Osteocyte (in vitro differentiated cells): ENCODE measurements at regions not wholly inside any gene's neighbourhood (a gene's known extent, or its start where the extent isn't known, plus 50 kb on each side); places are given as distances from the start of the nearest gene placed in this dataset.
"Not testable (repeated sequence)": the region's sequence is repeated elsewhere in the genome, so short reads cannot be mapped to it uniquely, and the experiment has no call there.

ENCODE experiments used
- DNase-seq: peaks from one replicate; pipeline ENCODE4 v3.0.0; 2021; ENCODE audit warnings: mixed read lengths; ENCODE audit not compliant: unreplicated experiment; ENCODE audit errors: extremely low spot score
- H3K27ac Mint-ChIP-seq: one replicate; pipeline ENCODE4 v1.8.0; 2021; ENCODE audit warnings: mild to moderate bottlenecking, mixed read lengths; ENCODE audit not compliant: unreplicated experiment
- H3K27me3 Mint-ChIP-seq: one replicate; pipeline ENCODE4 v1.8.0; 2021; ENCODE audit warnings: mixed read lengths; ENCODE audit not compliant: unreplicated experiment
- H3K36me3 Mint-ChIP-seq: one replicate; pipeline ENCODE4 v1.8.0; 2021; ENCODE audit warnings: mixed read lengths; ENCODE audit not compliant: unreplicated experiment
- H3K4me1 Mint-ChIP-seq: one replicate; pipeline ENCODE4 v1.8.0; 2021; ENCODE audit warnings: mixed read lengths; ENCODE audit not compliant: unreplicated experiment
- H3K4me3 Mint-ChIP-seq: one replicate; pipeline ENCODE4 v1.8.0; 2021; ENCODE audit warnings: mild to moderate bottlenecking, moderate library complexity, mixed read lengths; ENCODE audit not compliant: unreplicated experiment
- H3K9me3 Mint-ChIP-seq: one replicate; pipeline ENCODE4 v1.8.0; 2021; ENCODE audit warnings: mixed read lengths; ENCODE audit not compliant: unreplicated experiment
- TF ChIP-seq, protein P1 (sequence below): fragments of 200-600 bp; sonication (generic); IDR thresholded peaks from 2 replicates; pipeline ENCODE4 v1.5.0; 2021; ENCODE audit warnings: antibody characterized with exemption, mild to moderate bottlenecking, moderate library complexity

DNA sequence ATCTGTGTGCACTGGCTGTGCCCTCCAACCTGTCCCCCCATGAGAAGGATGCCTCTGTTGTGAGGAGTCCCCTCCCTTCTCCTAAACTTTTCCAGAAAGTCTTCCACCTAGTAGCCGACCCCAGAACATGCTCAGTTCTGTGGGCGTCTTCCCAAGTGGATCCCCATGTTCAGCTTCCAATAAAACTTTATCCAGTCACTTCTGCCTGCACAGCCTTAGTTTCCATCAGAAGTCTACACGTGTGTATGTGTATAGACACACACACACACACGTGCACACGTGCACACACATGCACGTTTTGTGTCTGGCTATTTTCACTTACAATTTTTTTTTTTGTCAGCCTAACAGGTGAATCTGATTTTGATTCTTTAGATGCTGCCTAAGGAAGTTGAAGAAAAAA lies 115.1 kb downstream of the RTP5 start:
- Mint-ChIP-seq H3K27me3 (no peaks in the 10 kb centered on the region), H3K4me3 (no peak overlapping the region), H3K9me3 (peaks cover 7% of the 10 kb centered on the region), H3K4me1 (no peaks in the 10 kb centered on the region), H3K36me3 (no peaks in the 10 kb centered on the region), H3K27ac (no peak overlapping the region)
- no peak for DNase-seq
- TF ChIP-seq, protein P1, sequence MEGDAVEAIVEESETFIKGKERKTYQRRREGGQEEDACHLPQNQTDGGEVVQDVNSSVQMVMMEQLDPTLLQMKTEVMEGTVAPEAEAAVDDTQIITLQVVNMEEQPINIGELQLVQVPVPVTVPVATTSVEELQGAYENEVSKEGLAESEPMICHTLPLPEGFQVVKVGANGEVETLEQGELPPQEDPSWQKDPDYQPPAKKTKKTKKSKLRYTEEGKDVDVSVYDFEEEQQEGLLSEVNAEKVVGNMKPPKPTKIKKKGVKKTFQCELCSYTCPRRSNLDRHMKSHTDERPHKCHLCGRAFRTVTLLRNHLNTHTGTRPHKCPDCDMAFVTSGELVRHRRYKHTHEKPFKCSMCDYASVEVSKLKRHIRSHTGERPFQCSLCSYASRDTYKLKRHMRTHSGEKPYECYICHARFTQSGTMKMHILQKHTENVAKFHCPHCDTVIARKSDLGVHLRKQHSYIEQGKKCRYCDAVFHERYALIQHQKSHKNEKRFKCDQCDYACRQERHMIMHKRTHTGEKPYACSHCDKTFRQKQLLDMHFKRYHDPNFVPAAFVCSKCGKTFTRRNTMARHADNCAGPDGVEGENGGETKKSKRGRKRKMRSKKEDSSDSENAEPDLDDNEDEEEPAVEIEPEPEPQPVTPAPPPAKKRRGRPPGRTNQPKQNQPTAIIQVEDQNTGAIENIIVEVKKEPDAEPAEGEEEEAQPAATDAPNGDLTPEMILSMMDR = no peak

DNA sequence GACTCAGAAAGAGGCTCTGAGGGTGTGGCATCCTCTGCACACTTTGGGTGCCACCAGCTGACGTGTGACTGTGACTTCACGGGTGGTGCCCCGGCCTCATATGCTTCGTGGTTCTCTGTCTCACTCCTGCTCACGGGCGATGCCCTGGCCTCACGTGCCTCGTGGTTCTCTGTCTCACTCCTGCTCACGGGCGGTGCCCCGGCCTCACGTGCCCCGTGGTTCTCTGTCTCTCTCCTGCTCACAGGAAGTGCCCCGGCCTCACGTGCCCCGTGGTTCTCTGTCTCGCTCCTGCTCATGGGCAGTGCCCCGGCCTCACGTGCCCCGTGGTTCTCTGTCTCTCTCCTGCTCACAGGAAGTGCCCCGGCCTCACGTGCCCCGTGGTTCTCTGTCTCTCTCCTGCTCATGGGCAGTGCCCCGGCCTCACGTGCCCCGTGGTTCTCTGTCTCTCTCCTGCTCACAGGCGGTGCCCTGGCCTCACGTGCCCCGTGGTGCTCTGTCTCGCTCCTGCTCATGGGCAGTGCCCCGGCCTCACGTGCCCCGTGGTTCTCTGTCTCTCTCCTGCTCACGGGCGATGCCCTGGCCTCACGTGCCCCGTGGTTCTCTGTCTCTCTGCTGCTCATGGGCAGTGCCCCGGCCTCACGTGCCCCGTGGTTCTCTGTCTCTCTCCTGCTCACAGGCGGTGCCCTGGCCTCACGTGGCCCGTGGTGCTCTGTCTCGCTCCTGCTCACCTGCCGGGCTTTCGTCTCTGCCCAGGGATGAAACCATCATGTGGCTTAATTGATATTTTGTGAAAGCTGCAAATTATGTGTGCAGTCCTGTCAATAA lies 115.8 kb downstream of the RTP5 start:
- not testable (repeated sequence) for H3K4me1 Mint-ChIP-seq, H3K4me3 Mint-ChIP-seq, H3K36me3 Mint-ChIP-seq, H3K9me3 Mint-ChIP-seq, H3K27me3 Mint-ChIP-seq, H3K27ac Mint-ChIP-seq
- DNase-seq = peak; percentile 63

DNA sequence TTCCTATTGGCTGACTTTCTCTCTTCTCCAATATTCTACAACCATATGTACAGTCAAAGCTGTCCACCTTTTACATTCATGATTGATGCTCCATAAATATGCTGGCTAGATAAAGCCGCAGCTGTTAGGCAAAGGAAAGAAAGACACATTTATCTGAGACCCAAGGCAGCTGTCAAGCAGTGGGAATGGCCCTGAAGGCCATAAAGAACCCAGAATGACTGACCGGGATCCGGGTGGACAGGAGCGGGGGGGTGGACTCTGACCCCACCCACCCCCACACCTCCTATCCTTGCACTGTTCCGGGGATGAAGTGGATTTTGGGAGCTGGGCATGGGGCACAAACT lies 116.4 kb downstream of the RTP5 start:
- H3K9me3 Mint-ChIP-seq = peaks cover 11% of the 10 kb centered on the region
- H3K27ac Mint-ChIP-seq = no peak overlapping the region
- no peak overlapping the region for H3K4me3 Mint-ChIP-seq
- TF ChIP-seq, protein P1 = no peak
- H3K4me1 Mint-ChIP-seq = no peaks in the 10 kb centered on the region
- H3K27me3 Mint-ChIP-seq = no peaks in the 10 kb centered on the region
- no peaks in the 10 kb centered on the region for H3K36me3 Mint-ChIP-seq
- no peak for DNase-seq

DNA sequence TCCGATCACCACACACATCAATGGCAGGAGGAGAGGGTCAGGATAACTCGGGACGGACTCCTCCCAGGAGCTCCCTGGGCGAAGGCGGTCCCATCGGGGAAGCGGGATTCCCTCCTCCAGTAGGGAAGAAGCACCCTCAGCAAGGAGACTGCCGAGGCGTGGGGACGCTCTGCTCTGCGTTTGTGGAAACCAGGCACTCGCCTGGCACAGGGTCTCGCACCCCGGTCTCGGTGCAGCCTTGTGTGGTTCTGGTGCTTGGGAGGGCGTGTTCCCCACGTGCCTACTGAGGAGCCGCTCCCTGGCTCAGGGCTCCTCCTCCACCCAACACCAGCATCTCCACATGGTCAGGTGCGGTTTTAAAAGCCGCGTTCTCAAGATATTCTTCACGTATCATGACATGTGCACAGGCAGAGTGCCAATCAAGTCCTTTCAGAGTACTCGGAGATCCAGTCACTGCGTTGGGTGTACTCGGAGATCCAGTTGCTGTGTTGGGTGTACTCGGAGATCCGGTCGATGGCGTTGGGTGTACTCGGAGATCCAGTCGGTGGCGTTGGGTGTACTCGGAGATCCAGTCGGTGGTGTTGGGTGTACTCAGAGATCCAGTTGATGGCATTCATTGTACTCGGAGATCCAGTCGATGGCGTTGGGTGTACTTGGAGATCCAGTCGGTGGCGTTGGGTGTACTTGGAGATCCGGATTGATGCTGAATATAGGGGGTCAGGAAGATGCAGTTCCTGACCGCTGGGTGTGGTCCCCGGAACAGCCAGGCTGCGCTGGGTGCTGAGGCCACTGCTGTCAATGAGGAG lies 117.5 kb downstream of the RTP5 start:
- H3K27me3 Mint-ChIP-seq = no peaks in the 10 kb centered on the region
- H3K4me1 Mint-ChIP-seq = no peaks in the 10 kb centered on the region
- no peak overlapping the region for H3K27ac Mint-ChIP-seq
- DNase-seq = peak; percentile 77
- TF ChIP-seq, protein P1 = no peak
- no peak overlapping the region for H3K4me3 Mint-ChIP-seq
- peaks cover 11% of the 10 kb centered on the region for H3K9me3 Mint-ChIP-seq
- H3K36me3 Mint-ChIP-seq = no peaks in the 10 kb centered on the region

DNA sequence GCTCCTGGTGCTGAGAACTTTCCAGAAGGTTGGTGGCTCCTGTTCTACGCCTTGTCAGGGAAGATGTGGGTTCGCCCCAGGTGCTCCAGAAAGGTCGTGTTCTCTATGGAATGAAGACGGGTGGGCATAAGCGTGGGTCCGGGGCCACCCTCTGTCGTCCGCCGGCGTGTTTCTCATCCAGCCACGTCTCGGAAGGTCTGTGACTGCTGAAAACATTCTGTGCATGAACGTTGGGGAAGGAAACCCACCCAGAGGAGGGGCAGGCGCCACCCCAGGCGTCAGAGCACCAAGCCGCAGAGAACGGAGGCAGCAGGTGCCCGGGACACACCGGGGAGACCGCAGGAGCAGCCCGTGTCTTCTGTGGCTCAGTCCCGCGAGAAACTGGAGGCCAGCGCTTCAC lies 118.2 kb downstream of the RTP5 start:
- Mint-ChIP-seq H3K4me3 (no peak overlapping the region), H3K36me3 (no peaks in the 10 kb centered on the region), H3K27ac (no peak overlapping the region), H3K9me3 (peaks cover 11% of the 10 kb centered on the region), H3K27me3 (no peaks in the 10 kb centered on the region), H3K4me1 (no peaks in the 10 kb centered on the region)
- peak; percentile 80 for DNase-seq
- TF ChIP-seq, protein P1 = no peak
